DMS 273 treated with DMSO at 0.1 percent for 48 hours (cell line): ENCODE measurements at regions not wholly inside any gene's neighbourhood (a gene's known extent, or its start where the extent isn't known, plus 50 kb on each side); places are given as distances from the start of the nearest gene placed in this dataset.
"Not testable (repeated sequence)": the region's sequence is repeated elsewhere in the genome, so short reads cannot be mapped to it uniquely, and the experiment has no call there.

Experiments used
- DNase-seq: peaks from one replicate; lab custom pipeline; 2025; lab: John Stamatoyannopoulos, UW

DNA sequence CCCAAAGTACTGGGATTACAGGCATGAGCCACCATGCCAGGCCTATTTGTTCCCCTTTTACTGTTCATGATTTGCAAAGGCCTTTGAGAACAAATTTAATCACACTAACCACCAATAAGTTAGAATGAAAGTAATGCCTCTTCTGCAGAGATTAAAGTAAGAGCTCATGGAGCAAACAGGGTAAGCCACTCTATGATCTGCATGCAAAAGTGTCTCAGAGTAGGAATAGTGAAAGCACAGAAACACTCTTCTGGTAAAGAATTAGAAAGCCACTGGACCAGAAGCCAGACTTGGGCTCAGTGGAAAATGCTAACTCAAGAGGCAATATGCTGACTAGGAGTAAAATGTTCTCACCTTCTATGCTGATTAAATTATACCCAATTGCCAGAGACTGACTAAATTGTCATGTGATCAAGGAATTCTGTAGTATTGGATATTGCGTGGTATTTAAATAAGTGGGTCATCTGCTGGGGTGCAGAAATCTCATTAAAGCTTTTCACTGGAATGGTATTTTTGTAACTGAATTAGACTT, 235.3 kb upstream of the ERBB4 start:
- DNase-seq, result no peak

- no peak for DNase-seq
Observed at GRCh38 chr2:212770240-212770639, 231.6 kb upstream of the ERBB4 start.

- no peak for DNase-seq
Observed at GRCh38 chr2:212766921-212767320, 228.3 kb upstream of the ERBB4 start.

- DNase-seq, result no peak
Observed at GRCh38 chr2:212752730-212753351, 214.2 kb upstream of the ERBB4 start.

- no peak for DNase-seq
Observed at GRCh38 chr2:212745359-212745758, 206.8 kb upstream of the ERBB4 start.

GRCh38 chr2:212737392-212738172, 199.0 kb upstream of the ERBB4 start:
- DNase-seq, result no peak

GRCh38 chr2:212736385-212736726, 197.8 kb upstream of the ERBB4 start:
- no peak for DNase-seq

DNA sequence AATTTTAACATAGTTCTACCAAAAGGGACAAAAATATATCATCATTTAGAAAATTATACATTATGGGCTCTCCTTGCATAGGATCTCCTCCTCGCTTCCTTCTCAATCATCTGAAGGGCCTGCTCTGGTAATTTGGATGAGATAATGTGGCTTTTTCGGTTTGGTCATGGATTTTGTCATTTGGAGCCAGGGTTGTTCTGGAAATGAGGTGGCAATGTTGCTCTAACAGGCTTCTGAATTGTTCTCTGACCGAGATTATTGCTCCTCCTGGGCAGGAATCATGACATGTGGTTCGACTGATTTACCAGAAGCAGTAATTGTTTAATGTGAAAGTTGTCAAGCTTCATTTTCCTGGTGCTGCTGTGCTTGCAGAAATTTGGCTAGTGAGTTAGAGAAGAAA, 194.7 kb upstream of the ERBB4 start:
- DNase-seq, result no peak

DNA sequence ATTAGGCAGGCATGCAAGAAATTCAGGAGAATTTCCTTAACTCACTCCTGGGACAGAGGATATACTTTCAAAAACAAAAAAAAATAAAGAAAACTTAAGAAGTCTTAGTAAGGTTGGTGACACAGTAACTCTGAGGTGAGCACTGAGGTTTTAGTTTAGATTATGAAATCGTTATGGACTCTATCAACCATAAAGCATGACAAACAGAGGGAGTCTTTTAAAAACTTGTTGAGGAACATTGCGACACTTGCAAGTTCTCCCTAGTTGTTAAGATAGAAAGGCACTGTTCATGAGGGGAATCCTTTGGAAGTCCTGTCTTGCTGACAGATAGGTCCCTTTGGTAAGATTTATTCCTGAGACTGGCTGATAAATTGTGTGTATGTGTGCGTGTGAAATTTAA, 194.3 kb upstream of the ERBB4 start:
- no peak for DNase-seq

GRCh38 chr2:212730994-212731393, 192.4 kb upstream of the ERBB4 start:
- DNase-seq, result no peak

DNA sequence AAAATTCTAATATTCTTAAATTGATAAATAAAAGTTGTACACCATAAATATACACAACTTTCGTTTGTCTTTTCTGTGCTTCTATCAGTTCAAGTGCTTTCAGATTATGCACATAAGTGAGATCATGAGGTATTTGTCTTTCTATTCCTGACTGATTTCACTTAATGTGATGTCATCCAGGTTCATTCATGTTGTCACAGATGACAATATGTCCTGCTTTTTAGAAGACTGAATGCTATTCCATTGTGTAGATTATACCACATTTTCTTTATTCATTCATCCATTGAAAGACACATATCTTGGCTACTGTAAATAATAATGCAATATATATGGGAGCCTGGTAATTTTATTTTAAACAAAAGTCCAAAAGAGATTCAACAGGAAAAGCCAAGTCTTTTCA, 190.1 kb upstream of the ERBB4 start:
- DNase-seq, result no peak

- no peak for DNase-seq
Observed at GRCh38 chr2:212727751-212728150, 189.1 kb upstream of the ERBB4 start.

DNA sequence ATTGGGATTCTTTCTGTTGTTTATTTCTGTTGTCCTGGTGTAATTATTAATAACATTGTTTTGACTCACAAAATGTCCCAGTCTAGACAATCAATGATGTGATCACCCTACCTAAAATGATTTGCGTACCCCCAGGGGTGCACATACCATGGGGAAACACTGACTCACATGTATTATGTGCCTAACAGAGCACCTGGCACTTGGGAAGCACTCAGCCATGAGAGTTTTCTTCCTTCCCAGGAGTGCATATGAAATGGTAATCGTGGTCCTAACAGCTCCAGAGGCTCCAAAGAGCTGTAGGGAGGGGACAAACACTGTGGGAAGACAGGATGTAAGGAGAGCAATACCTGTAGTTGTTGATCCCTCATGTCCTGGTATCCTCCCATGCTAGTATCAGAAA, 187.8 kb upstream of the ERBB4 start:
- no peak for DNase-seq

DNA sequence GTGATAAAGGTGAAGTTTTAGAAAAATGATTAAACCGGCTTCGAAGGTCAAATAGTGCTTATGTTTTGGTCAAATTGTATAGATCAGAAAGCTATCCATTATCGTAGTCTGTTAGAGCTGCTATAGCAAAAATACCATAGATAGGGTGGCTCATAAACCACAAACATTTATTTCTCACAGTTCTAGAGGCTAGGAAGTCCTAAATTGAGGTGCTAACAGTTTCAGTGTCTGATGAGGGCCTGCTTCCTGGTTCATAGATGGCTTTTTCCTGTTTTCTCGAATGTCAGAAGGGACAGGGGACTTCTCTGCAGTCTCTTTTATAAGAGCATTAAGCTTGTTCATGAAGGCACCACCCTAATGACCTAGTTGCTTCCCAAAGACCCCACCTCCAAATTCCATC, 186.6 kb upstream of the ERBB4 start:
- no peak for DNase-seq

GRCh38 chr2:212723226-212723625, 184.6 kb upstream of the ERBB4 start:
- no peak for DNase-seq

- DNase-seq, result no peak
Observed at GRCh38 chr2:212722046-212722445, 183.4 kb upstream of the ERBB4 start.

GRCh38 chr2:212721026-212721451, 182.4 kb upstream of the ERBB4 start:
- DNase-seq, result no peak

- DNase-seq, result not testable (repeated sequence)
Observed at GRCh38 chr2:212715411-212715810, 176.8 kb upstream of the ERBB4 start.

- no peak for DNase-seq
Observed at GRCh38 chr2:212713681-212714080, 175.1 kb upstream of the ERBB4 start.

- no peak for DNase-seq
Observed at GRCh38 chr2:212712991-212713390, 174.4 kb upstream of the ERBB4 start.

DNA sequence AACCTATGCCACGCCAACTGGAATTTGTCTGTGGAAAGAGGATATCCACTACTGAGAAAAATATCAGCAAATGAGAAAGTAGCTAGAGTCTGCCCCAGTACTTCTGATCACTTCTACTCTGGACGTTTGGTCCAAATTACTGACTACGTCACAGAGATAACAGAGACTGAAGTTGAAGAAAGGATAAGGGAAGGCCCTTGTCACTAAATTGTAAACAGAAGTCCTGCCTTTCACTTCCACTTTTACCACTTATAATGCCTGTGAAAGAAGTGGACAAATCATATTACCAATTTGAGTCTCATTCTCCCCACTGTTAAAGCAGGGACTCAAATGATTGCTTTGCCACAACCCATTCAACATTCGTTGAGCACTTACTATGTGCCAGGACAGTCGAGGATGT, 173.9 kb upstream of the ERBB4 start:
- no peak for DNase-seq

DNA sequence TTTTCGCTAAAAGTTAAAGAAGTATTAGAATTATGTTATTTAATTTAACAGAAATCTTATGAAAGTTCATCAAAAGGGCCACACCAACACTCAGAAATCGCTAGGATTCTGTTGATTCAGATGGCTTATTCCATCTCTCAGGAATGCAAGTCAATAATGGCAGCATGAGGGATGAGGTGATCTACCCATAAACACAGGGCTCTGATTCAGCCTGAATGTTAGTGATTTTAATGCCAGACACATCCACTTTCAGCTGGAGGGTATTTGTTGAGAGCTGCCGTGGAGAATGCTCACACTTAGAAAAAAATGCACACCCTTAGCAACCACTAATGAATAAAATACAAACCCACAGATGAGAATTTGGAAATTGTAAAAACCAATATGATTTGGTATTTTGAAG, 173.3 kb upstream of the ERBB4 start:
- DNase-seq, result no peak

- DNase-seq, result no peak
Observed at GRCh38 chr2:212709280-212709679, 170.7 kb upstream of the ERBB4 start.

DNA sequence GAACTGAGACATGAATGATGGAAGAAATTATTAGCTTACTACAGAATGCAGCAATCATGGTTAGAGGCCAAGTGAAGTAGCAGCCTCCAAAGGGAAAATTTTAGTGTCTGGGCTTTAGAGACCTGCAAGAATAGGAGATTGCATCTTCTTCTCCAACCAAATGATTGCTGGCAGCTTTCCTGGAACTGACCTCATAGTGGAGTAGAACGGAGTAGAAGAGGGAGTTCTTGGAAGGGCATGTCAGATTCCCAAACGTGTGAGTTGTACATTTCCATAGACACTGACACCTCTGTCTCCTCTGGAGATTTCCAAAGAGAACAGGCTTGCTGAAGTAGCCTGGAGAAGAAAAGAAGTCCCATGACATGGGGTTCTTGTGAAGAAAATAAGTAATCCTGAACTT, 169.8 kb upstream of the ERBB4 start:
- DNase-seq, result no peak
